ENCODE measurements at regions not wholly inside any gene's neighbourhood (a gene's known extent, or its start where the extent isn't known, plus 50 kb on each side); places are given as distances from the start of the nearest gene placed in this dataset.

- Histone ChIP-seq H3K4me3 (no peak overlapping the region), H3K9me3 (no peaks in the 10 kb centered on the region), H3K27me3 (no peaks in the 10 kb centered on the region), H3K36me3 (no peaks in the 10 kb centered on the region), H3K27ac (no peak overlapping the region), H3K4me1 (no peaks in the 10 kb centered on the region)
- DNase-seq, result no peak
- TF ChIP-seq, protein P1, sequence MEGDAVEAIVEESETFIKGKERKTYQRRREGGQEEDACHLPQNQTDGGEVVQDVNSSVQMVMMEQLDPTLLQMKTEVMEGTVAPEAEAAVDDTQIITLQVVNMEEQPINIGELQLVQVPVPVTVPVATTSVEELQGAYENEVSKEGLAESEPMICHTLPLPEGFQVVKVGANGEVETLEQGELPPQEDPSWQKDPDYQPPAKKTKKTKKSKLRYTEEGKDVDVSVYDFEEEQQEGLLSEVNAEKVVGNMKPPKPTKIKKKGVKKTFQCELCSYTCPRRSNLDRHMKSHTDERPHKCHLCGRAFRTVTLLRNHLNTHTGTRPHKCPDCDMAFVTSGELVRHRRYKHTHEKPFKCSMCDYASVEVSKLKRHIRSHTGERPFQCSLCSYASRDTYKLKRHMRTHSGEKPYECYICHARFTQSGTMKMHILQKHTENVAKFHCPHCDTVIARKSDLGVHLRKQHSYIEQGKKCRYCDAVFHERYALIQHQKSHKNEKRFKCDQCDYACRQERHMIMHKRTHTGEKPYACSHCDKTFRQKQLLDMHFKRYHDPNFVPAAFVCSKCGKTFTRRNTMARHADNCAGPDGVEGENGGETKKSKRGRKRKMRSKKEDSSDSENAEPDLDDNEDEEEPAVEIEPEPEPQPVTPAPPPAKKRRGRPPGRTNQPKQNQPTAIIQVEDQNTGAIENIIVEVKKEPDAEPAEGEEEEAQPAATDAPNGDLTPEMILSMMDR (IDR thresholded peaks at IDR 0.05), result no peak
- intact Hi-C loops (cut with DNase I), result no loop called here
- ATAC-seq, result no peak
- FAIRE-seq, result no peak
- WGBS, 2 donors, result 76 to 78% methylated on average over 5 of the region's 5 CpGs
These were observed 54.4 kb upstream of the MEDAG start for GRCh38 chr13:30851697-30852096.

- Histone ChIP-seq H3K4me1 (no peaks in the 10 kb centered on the region), H3K4me3 (no peak overlapping the region), H3K36me3 (no peaks in the 10 kb centered on the region), H3K27me3 (no peaks in the 10 kb centered on the region), H3K27ac (no peak overlapping the region), H3K9me3 (no peaks in the 10 kb centered on the region)
- TF ChIP-seq, protein P1 (IDR thresholded peaks at IDR 0.05), result no peak
- 74 to 79% methylated on average over 3 of the region's 3 CpGs for WGBS, 2 donors
- DNase-seq (no peak), FAIRE-seq (no peak), ATAC-seq (no peak)
- intact Hi-C loops (cut with DNase I), result no loop called here
These were observed 50.5 kb upstream of the MEDAG start for GRCh38 chr13:30855569-30855968.

- ATAC-seq, result no peak
- intact Hi-C loops (cut with DNase I), result no loop called here
- Histone ChIP-seq H3K27ac (no peak overlapping the region), H3K27me3 (no peaks in the 10 kb centered on the region), H3K4me1 (no peaks in the 10 kb centered on the region), H3K4me3 (no peak overlapping the region), H3K9me3 (no peaks in the 10 kb centered on the region), H3K36me3 (no peaks in the 10 kb centered on the region)
- FAIRE-seq, result no peak
- DNase-seq, result no peak
- TF ChIP-seq, protein P1 (IDR thresholded peaks at IDR 0.05), result no peak
- 49 to 58% methylated on average over 9 of the region's 9 CpGs for WGBS, 2 donors
These were observed 49.9 kb upstream of the MEDAG start for GRCh38 chr13:30856005-30856790.

All from pancreas (tissue), 10 donors.